ENCODE measurements at regions not wholly inside any gene's neighbourhood (a gene's known extent, or its start where the extent isn't known, plus 50 kb on each side); places are given as distances from the start of the nearest gene placed in this dataset.

GRCh38 chr18:43364535-43364934 is 87.2 kb upstream of the SYT4 start:
- no peak for TF ChIP-seq JUN (CRISPR knock-in tag; IDR thresholded peaks at IDR 0.05)
- TF ChIP-seq MLX (CRISPR knock-in tag; IDR thresholded peaks at IDR 0.05) = no peak
- no peak for TF ChIP-seq ZNF138 (CRISPR knock-in tag; conservative IDR thresholded peaks at IDR 0.05)
- no peak for TF ChIP-seq ZNF423 (CRISPR knock-in tag; IDR thresholded peaks at IDR 0.05)
- TF ChIP-seq CTCF (IDR thresholded peaks at IDR 0.05) = no peak
